Left renal cortex interstitium (tissue), 4 donors: ENCODE measurements at regions not wholly inside any gene's neighbourhood (a gene's known extent, or its start where the extent isn't known, plus 50 kb on each side); places are given as distances from the start of the nearest gene placed in this dataset.

Experiments
- DNase-seq, 4 donors: peaks; one replicate each; pipeline ENCODE4 v3.0.0-alpha.2; 2013; ENCODE audit warnings: low read depth in 4 of 4, low spot score in 2 of 4, missing footprints in 1 of 4

DNA sequence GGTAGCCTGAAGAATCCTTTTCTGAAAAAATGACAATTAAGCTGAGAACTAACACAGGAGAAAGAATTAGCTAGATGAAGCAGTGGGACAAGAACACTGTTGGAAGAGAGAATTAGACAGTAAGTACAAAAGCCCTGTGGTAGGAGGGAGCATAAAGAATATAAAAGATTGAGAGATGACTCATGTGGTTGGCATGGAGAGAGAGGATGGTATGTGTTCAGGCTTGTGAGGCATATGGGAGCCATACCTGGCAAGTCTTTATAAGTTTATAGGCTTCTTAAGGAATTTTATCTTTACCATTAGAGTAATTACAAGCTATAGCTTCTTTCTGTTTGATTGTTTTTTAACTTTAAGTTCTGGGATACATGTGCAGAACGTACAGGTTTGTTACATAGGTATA, 325.0 kb downstream of the ARL6IP6 start:
- DNase-seq = no peak

- no peak for DNase-seq
These were observed 310.2 kb downstream of the ARL6IP6 start for GRCh38 chr2:153028626-153029025.

DNA sequence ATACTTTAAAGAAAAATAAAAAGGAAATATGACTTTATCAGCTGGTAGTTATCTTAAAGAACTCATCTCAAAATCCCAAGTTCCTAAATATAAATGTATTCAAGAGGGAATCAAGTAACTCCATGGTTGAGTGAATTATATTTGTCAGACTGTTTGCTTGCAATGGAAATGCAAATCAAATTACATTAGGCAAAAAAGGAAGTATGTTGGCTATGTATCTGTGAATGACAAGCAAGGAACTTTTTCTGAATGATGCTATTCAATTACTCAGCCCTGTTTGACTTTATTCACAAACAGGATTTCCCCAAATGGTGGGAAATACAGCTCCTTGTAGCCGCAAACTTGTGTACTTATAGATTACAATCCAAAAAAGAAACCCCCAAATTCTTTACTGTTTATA, 309.1 kb downstream of the ARL6IP6 start:
- no peak for DNase-seq

- DNase-seq = no peak
These were observed 301.8 kb downstream of the ARL6IP6 start for GRCh38 chr2:153020201-153020600.

GRCh38 chr2:153005071-153005730, 286.8 kb downstream of the ARL6IP6 start:
- DNase-seq = no peak

GRCh38 chr2:153004627-153005026, 286.2 kb downstream of the ARL6IP6 start:
- no peak for DNase-seq

DNA sequence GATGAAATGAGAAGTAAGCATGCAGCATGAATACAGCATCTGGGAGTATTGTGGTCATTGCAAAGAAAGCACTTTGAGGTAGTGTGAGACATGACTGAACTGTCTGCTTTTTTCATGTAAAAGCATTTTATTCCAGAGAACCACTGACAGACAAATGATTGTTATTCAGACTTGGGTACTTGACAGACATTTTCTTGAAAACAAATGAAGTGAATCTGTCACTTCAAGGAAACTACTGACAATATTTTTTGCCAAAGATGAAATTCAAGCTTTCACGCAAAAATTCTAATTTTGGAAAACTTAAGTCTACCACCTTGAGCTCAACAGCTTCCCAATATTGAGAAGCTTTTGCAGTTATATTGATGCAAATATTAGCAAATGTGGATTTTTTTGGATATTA, 255.7 kb downstream of the ARL6IP6 start:
- no peak for DNase-seq

DNA sequence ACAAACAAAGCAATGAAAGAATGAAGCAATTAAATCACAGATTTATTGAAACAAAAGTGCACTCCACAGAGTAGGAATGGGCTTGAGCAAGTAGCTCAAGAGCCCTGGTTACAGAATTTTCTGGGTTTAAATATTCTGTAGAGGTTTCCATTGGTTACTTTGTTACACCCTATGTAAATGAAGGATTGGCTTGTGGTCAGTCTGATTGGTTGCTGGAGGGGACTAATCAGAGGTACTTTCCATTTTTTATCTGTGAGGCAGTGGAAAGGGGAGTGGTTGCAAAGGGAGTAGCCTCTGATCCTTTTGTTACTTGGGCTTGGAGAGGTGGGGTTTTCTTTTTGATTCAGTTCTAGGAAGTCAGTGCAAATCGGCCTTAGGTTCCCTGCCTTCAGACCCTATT, 253.3 kb downstream of the ARL6IP6 start:
- no peak for DNase-seq

GRCh38 chr2:152962446-152962845, 244.0 kb downstream of the ARL6IP6 start:
- DNase-seq = peak in 1 of 4 donors; percentile 2

DNA sequence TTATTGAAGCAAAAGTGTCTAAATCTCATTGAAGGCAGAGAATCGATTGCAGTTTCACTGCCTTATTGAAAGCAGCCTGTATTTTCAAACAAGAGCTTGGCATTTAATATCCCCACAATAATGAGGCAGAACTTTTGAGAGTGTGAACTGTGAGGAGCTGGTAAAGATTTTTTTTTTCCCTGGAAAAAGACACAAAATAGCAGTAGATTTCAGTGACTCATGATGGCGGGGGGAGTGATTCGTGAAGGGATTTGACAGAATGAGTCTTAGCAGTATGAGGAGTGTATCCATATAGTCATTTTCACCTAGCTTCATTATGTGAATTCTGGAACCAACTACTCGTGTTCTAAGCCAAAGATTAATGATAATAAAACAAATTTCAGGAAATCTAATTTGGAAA, 242.9 kb downstream of the ARL6IP6 start:
- DNase-seq = no peak

DNA sequence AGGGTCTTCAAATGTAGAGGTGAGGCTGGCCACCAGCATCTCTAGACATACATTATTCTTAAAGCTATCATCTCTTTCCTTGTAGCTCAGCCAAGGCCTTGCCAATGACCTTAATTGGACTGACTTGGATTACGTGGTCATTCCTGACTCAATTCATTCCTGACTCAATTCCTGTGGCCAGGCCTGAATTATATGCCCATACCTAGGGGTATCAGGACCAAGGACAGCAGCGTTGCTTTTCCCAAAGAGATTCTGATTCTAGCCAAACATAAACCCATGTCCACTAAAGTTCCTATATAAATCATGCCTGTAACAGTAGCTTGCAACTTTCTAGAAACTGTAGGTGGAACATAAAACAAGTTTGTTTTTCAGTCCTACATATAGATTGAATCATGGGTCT, 231.7 kb downstream of the ARL6IP6 start:
- DNase-seq = peak; percentile 2 to 5 (median 4)

DNA sequence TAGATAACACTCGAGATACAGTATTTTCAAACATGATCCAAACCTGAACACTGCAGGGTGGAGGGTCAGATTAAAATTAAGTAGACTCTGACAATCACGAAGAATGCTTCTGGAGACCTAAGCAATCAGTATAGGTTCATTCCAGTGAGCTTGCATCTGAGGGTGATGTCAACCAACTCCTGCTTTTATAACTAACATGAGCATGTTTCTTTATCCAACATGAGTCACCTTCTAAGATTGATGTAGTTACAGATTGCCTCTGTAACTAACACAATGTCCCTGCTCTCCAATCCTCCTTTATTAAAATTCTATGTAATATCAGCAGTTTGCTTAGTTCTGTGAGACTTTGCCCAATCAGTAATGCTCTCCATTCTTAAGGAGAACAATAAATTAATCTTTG, 225.7 kb downstream of the ARL6IP6 start:
- DNase-seq = no peak

DNA sequence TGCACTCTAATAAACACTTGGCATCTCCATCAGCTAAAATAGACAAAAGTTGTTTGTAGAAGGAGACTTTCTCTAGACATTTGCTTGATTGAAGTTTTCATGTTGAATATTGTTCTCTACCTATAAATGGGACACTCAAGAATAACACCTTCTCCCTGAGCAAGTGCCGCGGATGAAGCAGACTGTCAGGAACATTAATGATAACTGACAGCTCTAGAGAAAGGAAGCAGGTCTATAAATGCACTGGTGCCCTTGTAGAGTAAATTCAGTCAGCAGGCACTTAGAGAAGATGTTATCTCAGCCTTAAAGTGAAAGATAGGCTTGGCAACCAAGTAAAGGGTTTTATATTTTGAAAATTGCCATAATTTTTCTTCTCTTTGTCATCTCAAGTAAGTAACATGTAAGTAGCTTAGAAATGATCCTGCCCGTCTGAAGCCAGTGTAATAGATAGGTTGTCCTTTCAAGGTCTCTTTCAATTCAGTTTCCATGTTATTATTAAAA, 224.6 kb downstream of the ARL6IP6 start:
- DNase-seq = no peak

GRCh38 chr2:152930501-152930900, 212.1 kb downstream of the ARL6IP6 start:
- no peak for DNase-seq

DNA sequence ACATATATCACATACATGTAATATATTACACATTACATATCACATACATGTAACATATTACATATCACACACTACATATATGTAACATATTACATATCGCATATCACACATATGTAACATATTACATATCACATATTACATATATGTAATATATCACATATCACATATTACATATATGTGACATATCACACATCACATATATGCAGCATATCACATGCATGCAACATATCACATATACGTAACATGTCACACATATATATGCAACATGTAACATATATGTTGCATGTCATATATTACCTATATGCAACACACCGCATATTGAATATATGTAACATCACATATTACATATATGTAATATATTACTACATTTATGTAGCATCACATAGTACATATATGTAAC, 211.2 kb downstream of the ARL6IP6 start:
- DNase-seq = no peak

DNA sequence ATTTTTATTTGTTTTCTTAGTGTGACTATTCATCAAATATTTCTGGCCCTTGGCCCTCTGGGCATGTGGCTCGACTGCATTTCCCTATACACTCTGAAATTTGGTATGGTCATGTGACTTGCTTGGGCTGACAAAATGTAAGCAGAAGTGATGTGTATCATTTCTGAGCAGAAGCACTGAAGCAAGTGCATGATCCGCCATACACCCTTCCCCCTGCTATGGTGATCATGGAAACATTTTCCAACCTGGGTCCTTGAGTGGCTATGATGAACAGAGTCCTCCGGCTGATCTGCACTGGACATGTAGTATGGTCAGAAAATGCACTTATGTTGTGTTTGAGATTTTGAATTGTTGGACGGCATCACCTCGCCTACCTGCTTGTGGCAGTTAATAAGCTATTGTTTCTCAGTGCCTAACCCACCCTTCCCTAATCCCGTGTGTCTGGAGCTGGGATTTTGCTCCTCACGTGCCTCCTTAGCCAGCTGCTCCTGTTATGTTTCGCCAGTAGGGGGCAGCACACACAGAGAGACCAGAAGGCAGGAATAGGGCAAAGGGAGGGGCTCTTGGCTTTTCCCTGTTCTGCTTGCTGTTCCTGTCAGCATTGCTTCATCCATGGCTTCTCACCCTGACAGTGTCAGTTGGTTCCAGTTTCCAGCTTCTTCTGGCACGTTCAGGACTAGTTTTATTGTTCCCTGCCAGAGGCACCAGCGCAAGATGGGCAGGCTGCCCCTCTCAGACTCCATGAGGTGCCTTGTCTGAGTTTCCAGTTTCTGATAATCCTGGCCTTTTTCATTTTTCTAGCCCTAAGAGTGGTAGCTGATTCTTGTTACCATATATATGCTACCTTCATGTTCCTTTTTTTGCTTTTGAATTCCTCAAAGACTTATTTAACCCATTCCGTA, 207.4 kb downstream of the ARL6IP6 start:
- peak; percentile 11 to 31 (median 16) for DNase-seq

DNA sequence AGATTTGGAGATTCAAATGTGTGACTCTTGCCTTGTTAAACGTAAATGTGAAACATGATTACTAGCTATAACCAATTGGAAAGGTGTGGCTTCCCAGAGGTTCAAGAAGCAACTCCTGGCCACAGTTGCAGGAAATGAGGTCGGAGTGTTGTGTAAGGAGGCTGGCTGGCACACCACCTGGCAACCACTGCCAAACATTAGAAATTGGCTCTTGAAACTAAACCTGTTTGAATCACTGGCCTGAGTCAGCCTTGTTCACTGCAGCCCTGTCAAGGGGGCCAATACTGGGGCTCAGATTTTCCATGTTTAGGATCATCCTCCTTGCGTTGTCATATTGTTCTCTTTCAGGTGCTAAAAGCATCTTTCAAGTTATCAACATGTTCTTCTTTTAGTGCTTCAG, 206.3 kb downstream of the ARL6IP6 start:
- DNase-seq = no peak

DNA sequence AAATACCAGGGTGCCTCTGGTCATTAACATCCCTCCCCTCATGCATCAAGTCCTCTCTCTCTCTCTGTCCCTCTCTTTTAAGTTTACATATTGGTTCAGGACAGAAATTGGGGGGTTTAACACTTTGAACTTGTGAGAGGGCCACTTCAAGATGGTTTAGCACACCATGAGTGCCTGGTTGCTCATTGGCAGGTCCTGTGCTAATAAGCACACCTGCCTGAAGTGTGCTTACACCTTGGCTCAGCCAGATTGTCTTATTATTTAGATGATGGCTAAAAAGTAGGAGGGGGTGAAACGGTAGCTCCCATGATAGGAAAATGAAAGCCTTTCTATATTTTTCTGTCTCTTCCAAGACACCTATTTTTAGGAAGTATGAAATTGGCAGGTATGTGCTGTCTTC, 205.8 kb downstream of the ARL6IP6 start:
- DNase-seq = no peak

DNA sequence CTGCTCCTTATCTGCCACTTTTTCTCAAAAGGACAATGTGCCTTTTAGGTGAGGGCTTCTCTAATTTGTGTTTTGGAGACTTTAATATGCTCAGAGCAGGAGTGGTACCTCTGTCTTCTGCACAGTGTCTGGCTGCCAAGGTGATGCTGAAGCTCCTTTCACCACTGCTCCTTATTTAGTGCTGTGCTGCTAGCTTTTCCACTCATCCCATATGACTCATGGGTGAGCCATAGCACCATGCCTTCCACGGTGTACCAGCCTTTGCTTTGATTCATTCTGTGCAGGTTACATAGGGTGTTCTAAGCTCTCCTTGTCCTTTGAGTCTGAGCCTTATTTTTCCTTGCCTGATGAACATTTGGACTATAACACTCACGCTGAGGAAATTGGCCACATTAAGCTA, 202.4 kb downstream of the ARL6IP6 start:
- DNase-seq = no peak

DNA sequence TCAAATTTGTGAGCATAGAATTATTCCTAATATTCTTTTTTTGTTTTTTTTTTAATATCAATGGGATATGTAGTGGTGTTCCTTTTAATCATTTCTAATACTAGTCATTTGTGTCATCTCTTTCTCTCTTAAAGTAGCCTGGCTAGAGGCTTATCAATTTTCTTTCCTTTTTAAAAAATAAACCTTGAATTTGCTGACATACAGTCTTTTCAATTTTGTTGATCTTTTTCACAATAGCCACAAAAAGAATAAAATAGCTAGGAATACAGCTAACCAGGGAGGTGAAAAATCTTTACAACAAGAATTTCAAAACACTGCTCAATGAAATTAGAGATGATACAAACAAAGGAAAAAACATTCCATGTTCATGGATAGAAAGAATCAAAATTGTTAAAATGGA, 192.6 kb downstream of the ARL6IP6 start:
- no peak for DNase-seq

DNA sequence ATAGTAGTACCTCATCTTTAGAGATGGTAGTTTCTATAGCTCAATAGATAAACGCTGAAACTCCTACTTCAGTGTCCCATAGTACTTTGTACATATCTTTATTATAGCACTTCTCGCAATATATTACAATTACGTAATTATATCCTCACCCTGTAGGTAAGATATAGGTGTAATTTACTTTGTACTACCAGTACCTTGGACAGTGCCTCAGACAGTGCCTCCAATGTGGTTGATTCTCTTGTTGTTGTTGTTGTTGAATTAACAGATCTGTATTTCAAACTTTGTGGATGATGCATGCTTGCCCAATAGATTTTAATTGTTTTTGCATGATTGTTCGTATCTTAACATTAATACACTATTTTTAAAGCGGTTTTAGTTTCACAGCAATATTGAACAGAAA, 188.6 kb downstream of the ARL6IP6 start:
- DNase-seq = no peak

GRCh38 chr2:152894051-152894450, 175.6 kb downstream of the ARL6IP6 start:
- no peak for DNase-seq
